ENCODE measurements at regions not wholly inside any gene's neighbourhood (a gene's known extent, or its start where the extent isn't known, plus 50 kb on each side); places are given as distances from the start of the nearest gene placed in this dataset.

- no peak for TF ChIP-seq CTCF (IDR thresholded peaks at IDR 0.05; ENCODE audit: borderline replicate concordance, insufficient read depth, low read depth, low read length)
- H3K4me3 ChIP-seq (ENCODE audit: low read depth, low read length), result no peak overlapping the region
Observed at GRCh38 chr4:102411408-102411807, 66.1 kb upstream of the SLC39A8 start.

GRCh38 chr4:102416765-102417164, 71.5 kb upstream of the SLC39A8 start:
- no peak overlapping the region for H3K4me3 ChIP-seq (ENCODE audit: low read depth, low read length)
- TF ChIP-seq CTCF (IDR thresholded peaks at IDR 0.05; ENCODE audit: borderline replicate concordance, insufficient read depth, low read depth, low read length), result no peak

- no peak for TF ChIP-seq CTCF (IDR thresholded peaks at IDR 0.05; ENCODE audit: borderline replicate concordance, insufficient read depth, low read depth, low read length)
- no peak overlapping the region for H3K4me3 ChIP-seq (ENCODE audit: low read depth, low read length)
Observed at GRCh38 chr4:102420563-102421398, 75.5 kb upstream of the SLC39A8 start.

- no peak overlapping the region for H3K4me3 ChIP-seq (ENCODE audit: low read depth, low read length)
- TF ChIP-seq CTCF (IDR thresholded peaks at IDR 0.05; ENCODE audit: borderline replicate concordance, insufficient read depth, low read depth, low read length), result no peak
Observed at GRCh38 chr4:102422843-102423242, 77.6 kb upstream of the SLC39A8 start.

- no peak overlapping the region for H3K4me3 ChIP-seq (ENCODE audit: low read depth, low read length)
- TF ChIP-seq CTCF (IDR thresholded peaks at IDR 0.05; ENCODE audit: borderline replicate concordance, insufficient read depth, low read depth, low read length), result no peak
Observed at GRCh38 chr4:102423375-102423774, 77.8 kb upstream of the NFKB1 start.

- TF ChIP-seq CTCF (IDR thresholded peaks at IDR 0.05; ENCODE audit: borderline replicate concordance, insufficient read depth, low read depth, low read length), result no peak
- H3K4me3 ChIP-seq (ENCODE audit: low read depth, low read length), result no peak overlapping the region
Observed at GRCh38 chr4:102427371-102427998, 73.7 kb upstream of the NFKB1 start.

- H3K4me3 ChIP-seq (ENCODE audit: low read depth, low read length), result no peak overlapping the region
- no peak for TF ChIP-seq CTCF (IDR thresholded peaks at IDR 0.05; ENCODE audit: borderline replicate concordance, insufficient read depth, low read depth, low read length)
Observed at GRCh38 chr4:102428122-102428521, 73.0 kb upstream of the NFKB1 start.

Data from GM12875 (cell line).